WTC11 (cell line): ENCODE measurements at regions not wholly inside any gene's neighbourhood (a gene's known extent, or its start where the extent isn't known, plus 50 kb on each side); places are given as distances from the start of the nearest gene placed in this dataset.

Experiments used
- ATAC-seq: fragments of 200-7000 bp; cut with Tn5 transposase; 2 replicates; pipeline ENCODE4 v1.10.0; 2021; ENCODE audit warnings: mild to moderate bottlenecking, moderate library complexity
- CTCF ChIA-PET: fragments of 300-600 bp; sonication (Branson Sonifier 250); formaldehyde crosslinking; loops from one replicate; lab custom pipeline; 2021; ENCODE audit warnings: antibody characterized with exemption; lab: Charles Lee
- POLR2A ChIA-PET: fragments of 350-600 bp; sonication (Branson Sonifier 250); formaldehyde crosslinking; loops from one replicate; lab custom pipeline; 2021; ENCODE audit warnings: antibody characterized with exemption; lab: Charles Lee
- DNase-seq: peaks from one replicate; pipeline ENCODE4 v3.0.0; 2021; ENCODE audit warnings: low spot score
- H3K27ac Mint-ChIP-seq: 2 replicates; pipeline ENCODE4 v1.8.0; 2021; ENCODE audit warnings: mixed read lengths
- H3K27me3 Mint-ChIP-seq: 2 replicates; pipeline ENCODE4 v1.8.0; 2021; ENCODE audit warnings: low read depth, mild to moderate bottlenecking, moderate library complexity, mixed read lengths
- H3K36me3 Mint-ChIP-seq: 2 replicates; pipeline ENCODE4 v1.8.0; 2021; ENCODE audit warnings: mixed read lengths
- H3K4me1 Mint-ChIP-seq: 2 replicates; pipeline ENCODE4 v1.8.0; 2022; ENCODE audit warnings: mixed read lengths
- H3K4me3 Mint-ChIP-seq: 2 replicates; pipeline ENCODE4 v1.8.0; 2021; ENCODE audit warnings: mild to moderate bottlenecking, moderate library complexity, mixed read lengths
- H3K9me3 Mint-ChIP-seq: 2 replicates; pipeline ENCODE4 v1.8.0; 2021; ENCODE audit warnings: mixed read lengths
- ARID4B ChIP-seq: sonication (generic); formaldehyde crosslinking; IDR thresholded peaks from 2 replicates; pipeline ENCODE4 v1.8.0; 2023; ENCODE audit warnings: missing genetic modification reagents, mild to moderate bottlenecking, borderline replicate concordance
- CDX4 ChIP-seq: fragments of 250-450 bp; sonication (Bioruptor Pico); IDR thresholded peaks from 2 replicates; pipeline ENCODE4 v1.9.0; 2021; ENCODE audit warnings: moderate library complexity, mild to moderate bottlenecking, inconsistent platforms, borderline replicate concordance
- CTCF ChIP-seq: fragments of 200-600 bp; IDR thresholded peaks from 2 replicates; pipeline ENCODE4 v1.8.0; 2022; ENCODE audit warnings: antibody characterized with exemption
- ETV6 ChIP-seq: sonication (generic); formaldehyde crosslinking; IDR thresholded peaks from 2 replicates; pipeline ENCODE4 v1.8.1; 2022; ENCODE audit warnings: mild to moderate bottlenecking, missing genetic modification reagents
- FOXP4 ChIP-seq: sonication (generic); formaldehyde crosslinking; IDR thresholded peaks from 2 replicates; pipeline ENCODE4 v1.8.0; 2022; ENCODE audit warnings: mild to moderate bottlenecking, missing genetic modification reagents
- IRF1 ChIP-seq: sonication (generic); formaldehyde crosslinking; IDR thresholded peaks from 2 replicates; pipeline ENCODE4 v1.8.0; 2023; ENCODE audit warnings: missing genetic modification reagents
- JAZF1 ChIP-seq: fragments of 250-450 bp; sonication (Bioruptor Pico); IDR thresholded peaks from 2 replicates; pipeline ENCODE4 v1.9.0; 2021; ENCODE audit warnings: moderate library complexity, mild to moderate bottlenecking, inconsistent platforms
- KAT7 ChIP-seq: sonication (generic); formaldehyde crosslinking; IDR thresholded peaks from 2 replicates; pipeline ENCODE4 v1.8.1; 2023; ENCODE audit warnings: missing genetic modification reagents, mild to moderate bottlenecking, borderline replicate concordance
- MLX ChIP-seq: sonication (generic); formaldehyde crosslinking; IDR thresholded peaks from 2 replicates; pipeline ENCODE4 v1.8.1; 2023; ENCODE audit warnings: mild to moderate bottlenecking, missing genetic modification reagents, moderate library complexity
- NFE2L1 ChIP-seq: sonication (generic); formaldehyde crosslinking; IDR thresholded peaks from 2 replicates; pipeline ENCODE4 v1.8.1; 2023; ENCODE audit warnings: missing genetic modification reagents
- NR1H2 ChIP-seq: sonication (generic); formaldehyde crosslinking; IDR thresholded peaks from 2 replicates; pipeline ENCODE4 v1.9.0; 2021; ENCODE audit warnings: mild to moderate bottlenecking, moderate library complexity, missing genetic modification reagents
- SMAD3 ChIP-seq: sonication (generic); formaldehyde crosslinking; IDR thresholded peaks from 2 replicates; pipeline ENCODE4 v1.8.0; 2022; ENCODE audit warnings: missing genetic modification reagents, mild to moderate bottlenecking, borderline replicate concordance
- TP53 ChIP-seq: sonication (generic); formaldehyde crosslinking; IDR thresholded peaks from 2 replicates; pipeline ENCODE4 v1.8.1; 2023; ENCODE audit warnings: mild to moderate bottlenecking, missing genetic modification reagents
- ZMAT4 ChIP-seq: fragments of 250-450 bp; sonication (Bioruptor Pico); IDR thresholded peaks from 2 replicates; pipeline ENCODE4 v1.9.0; 2021; ENCODE audit warnings: mild to moderate bottlenecking
- ZNF121 ChIP-seq: sonication (generic); formaldehyde crosslinking; IDR thresholded peaks from 2 replicates; pipeline ENCODE4 v1.8.0; 2023; ENCODE audit warnings: missing genetic modification reagents

GRCh38 chr1:104456724-104457123, 707.0 kb downstream of the AMY1C start (continued):
- TF ChIP-seq NR1H2 (CRISPR knock-in tag) = no peak
- TF ChIP-seq ARID4B = no peak

- no peak overlapping the region for H3K4me3 Mint-ChIP-seq
- no peaks in the 10 kb centered on the region for H3K4me1 Mint-ChIP-seq
- H3K27ac Mint-ChIP-seq = no peak overlapping the region
- TF ChIP-seq TP53 (no peak), IRF1 (CRISPR knock-in tag) (no peak), SMAD3 (no peak), ETV6 (CRISPR knock-in tag) (no peak), NFE2L1 (CRISPR knock-in tag) (no peak), ZNF121 (CRISPR knock-in tag) (no peak), CTCF (no peak), ARID4B (no peak)
- H3K36me3 Mint-ChIP-seq = peaks cover 32% of the 10 kb centered on the region
- peaks cover 52% of the 10 kb centered on the region for H3K9me3 Mint-ChIP-seq
- ATAC-seq (no peak), DNase-seq (no peak)
- CTCF ChIA-PET = no interaction called here
- POLR2A ChIA-PET = no interaction called here
- H3K27me3 Mint-ChIP-seq = peaks cover 6% of the 10 kb centered on the region
These were observed 710.2 kb downstream of the AMY1C start for GRCh38 chr1:104459886-104460285.

GRCh38 chr1:104460880-104461279, 711.2 kb downstream of the AMY1C start:
- no peaks in the 10 kb centered on the region for H3K4me1 Mint-ChIP-seq
- ATAC-seq (no peak), DNase-seq (no peak)
- no peak overlapping the region for H3K27ac Mint-ChIP-seq
- ChIA-PET CTCF (no interaction called here), POLR2A (no interaction called here)
- no peak overlapping the region for H3K4me3 Mint-ChIP-seq
- peaks cover 28% of the 10 kb centered on the region for H3K36me3 Mint-ChIP-seq
- H3K9me3 Mint-ChIP-seq = peaks cover 51% of the 10 kb centered on the region
- H3K27me3 Mint-ChIP-seq = peaks cover 8% of the 10 kb centered on the region
- TF ChIP-seq ZMAT4 = no peak
- TF ChIP-seq MLX = no peak
- TF ChIP-seq FOXP4 = no peak
- no peak for TF ChIP-seq JAZF1 (CRISPR knock-in tag)
- TF ChIP-seq TP53 = no peak
- no peak for TF ChIP-seq NFE2L1 (CRISPR knock-in tag)
- TF ChIP-seq KAT7 = no peak
- TF ChIP-seq CDX4 (CRISPR knock-in tag) = no peak
